ENCODE measurements at regions not wholly inside any gene's neighbourhood (a gene's known extent, or its start where the extent isn't known, plus 50 kb on each side); places are given as distances from the start of the nearest gene placed in this dataset.

DNA sequence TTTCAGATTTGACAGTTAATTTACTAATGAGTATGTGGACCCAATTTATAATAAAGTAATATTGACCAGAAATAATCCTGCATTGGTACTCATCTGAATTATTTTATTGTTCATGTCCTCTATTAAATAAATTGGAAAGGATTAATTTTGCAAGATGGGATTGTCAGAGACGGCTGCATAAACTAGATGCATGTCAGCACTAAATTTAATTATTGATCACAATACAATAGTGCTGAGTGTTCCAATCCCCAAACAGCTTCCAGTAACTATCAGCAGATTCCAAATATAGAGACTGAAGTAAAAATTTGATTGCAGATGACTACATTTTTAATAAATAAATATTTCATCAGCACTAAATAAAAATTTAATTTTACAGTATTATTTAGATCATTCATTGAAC, 387.2 kb downstream of the GRB14 start:
- TF ChIP-seq, protein P1, sequence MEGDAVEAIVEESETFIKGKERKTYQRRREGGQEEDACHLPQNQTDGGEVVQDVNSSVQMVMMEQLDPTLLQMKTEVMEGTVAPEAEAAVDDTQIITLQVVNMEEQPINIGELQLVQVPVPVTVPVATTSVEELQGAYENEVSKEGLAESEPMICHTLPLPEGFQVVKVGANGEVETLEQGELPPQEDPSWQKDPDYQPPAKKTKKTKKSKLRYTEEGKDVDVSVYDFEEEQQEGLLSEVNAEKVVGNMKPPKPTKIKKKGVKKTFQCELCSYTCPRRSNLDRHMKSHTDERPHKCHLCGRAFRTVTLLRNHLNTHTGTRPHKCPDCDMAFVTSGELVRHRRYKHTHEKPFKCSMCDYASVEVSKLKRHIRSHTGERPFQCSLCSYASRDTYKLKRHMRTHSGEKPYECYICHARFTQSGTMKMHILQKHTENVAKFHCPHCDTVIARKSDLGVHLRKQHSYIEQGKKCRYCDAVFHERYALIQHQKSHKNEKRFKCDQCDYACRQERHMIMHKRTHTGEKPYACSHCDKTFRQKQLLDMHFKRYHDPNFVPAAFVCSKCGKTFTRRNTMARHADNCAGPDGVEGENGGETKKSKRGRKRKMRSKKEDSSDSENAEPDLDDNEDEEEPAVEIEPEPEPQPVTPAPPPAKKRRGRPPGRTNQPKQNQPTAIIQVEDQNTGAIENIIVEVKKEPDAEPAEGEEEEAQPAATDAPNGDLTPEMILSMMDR (IDR thresholded peaks at IDR 0.05; ENCODE audit: low read depth, low read length) = no peak
- no peak for TF ChIP-seq EZH2phosphoT487 (IDR thresholded peaks at IDR 0.05; ENCODE audit: low read depth)
